ENCODE measurements at regions not wholly inside any gene's neighbourhood (a gene's known extent, or its start where the extent isn't known, plus 50 kb on each side); places are given as distances from the start of the nearest gene placed in this dataset.

DNA sequence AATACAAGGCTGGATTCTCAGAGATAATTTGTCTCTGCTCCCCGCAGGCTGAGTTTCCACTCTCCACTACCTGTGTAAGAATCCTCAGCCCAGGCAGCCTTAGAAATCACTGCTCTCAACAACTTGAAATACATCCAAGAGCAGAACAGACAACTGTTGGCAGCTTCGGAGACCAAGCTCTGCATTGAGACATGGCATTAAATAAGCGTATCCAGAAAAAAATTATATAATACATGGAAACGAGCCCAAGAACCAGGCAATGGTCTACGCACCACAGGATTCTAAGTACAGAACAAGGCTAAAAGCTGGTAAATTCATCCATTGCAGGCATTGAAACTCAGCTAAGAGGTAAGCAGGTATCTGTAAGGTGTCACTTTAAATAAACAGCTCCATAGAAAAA is 165.5 kb upstream of the DIO3 start:
- no peak for TF ChIP-seq GATA2 (IDR thresholded peaks at IDR 0.05; ENCODE audit: low read depth, low read length)
- no peak for TF ChIP-seq GATA3 (IDR thresholded peaks at IDR 0.05; ENCODE audit: low read depth, low read length)
